ENCODE measurements at regions not wholly inside any gene's neighbourhood (a gene's known extent, or its start where the extent isn't known, plus 50 kb on each side); places are given as distances from the start of the nearest gene placed in this dataset.

GRCh38 chr12:24759155-24759554, 189.7 kb downstream of the BCAT1 start:
- DNase-seq: no peak

DNA sequence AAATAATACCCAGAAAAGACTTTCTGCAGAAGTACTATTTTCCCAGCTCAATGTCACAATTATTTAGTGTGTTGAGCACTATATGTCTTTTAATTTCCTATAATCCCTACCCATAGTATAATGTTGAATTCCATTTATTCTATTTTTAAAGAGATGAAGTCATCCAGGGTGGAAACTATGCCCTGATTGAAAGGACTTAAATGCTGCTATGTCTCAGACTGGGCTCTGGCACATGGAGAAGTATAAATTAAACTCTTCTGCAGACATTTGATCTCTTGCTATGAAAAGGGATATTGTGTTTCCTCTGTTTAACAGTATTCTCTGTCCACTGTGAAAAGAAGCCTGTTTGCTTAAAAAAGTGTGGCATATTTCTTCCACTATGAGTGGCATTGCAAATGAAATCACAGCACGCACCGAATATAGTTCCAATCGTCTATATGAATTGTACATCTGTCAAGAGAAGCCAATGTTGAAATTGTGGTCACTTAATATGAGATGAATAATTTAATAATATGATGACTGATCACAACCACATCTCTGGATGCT, 192.3 kb downstream of the BCAT1 start:
- DNase-seq: no peak

DNA sequence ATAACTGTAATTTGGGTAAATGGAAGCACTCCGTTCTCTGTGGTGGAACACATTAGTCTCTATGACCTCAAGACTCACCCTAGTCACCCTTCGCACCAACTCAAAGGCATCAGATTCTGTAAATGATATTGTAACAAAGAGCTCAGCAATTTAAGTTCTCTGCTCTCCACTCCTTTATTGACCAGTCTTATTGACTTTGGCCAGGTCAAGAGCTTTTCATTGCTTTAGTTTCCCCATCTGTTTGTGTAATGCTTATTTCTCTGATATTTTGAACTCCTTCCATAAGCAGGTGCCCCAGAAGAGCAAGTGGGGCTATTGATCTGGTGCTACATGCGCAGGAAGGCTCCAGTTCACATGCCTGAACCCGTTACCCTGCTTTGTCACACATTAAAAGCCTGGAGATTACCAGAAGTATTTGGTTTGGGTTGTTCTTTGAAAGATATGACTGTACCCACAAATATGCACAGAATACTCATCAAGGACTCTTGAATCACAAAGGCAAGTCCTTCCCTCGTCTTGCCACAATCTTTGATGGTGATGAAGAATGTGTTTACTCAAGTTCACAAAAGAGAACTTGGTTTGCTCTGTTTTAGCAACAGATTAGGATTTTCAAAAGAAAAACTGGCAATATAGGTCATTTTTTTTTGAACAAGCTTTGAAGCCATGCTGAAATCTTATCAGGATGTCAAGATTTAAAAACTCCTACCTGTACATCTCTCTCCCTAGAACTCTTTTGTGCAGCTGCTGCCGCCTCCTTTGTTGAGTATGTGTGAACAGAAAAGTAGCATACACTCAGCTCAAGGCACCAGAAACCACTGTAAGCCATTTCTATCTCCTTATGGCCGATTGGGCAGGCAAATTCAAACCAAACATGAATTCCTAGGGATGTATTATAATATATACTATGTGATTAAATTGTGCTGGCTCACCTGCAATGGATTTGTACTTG, 193.9 kb downstream of the BCAT1 start:
- DNase-seq: no peak

DNA sequence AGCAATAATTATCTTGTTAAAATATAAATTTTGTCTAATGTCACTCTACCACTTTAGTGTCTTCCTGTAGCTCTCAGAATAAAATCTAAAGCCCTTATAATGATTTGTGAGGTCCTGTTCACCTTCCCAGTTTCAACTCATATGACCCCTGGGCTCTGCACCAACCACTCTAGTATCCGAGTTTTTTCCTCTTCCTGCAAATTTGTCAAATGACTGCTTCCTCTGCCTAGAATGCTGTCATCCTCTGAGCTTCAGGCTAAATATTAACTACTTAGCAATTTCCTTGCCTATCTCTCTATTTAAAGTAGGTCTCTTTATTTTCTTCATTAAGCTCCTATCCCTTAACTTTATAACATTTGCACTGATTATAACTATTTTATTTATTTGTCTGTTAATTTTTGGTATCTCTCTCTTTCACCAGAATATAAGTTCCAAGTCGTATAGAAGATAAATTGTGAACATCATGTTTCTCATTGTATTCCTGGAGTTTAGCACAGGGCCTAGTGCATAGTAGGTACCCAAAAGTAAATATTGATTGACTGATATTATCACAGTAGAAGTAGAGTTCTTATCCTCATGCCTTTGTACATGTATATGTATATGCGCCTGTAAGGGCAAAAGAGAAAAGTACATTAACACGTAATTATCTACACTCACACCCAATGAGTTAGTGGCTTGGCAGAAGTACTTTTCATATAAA, 196.0 kb downstream of the BCAT1 start:
- DNase-seq: no peak

DNA sequence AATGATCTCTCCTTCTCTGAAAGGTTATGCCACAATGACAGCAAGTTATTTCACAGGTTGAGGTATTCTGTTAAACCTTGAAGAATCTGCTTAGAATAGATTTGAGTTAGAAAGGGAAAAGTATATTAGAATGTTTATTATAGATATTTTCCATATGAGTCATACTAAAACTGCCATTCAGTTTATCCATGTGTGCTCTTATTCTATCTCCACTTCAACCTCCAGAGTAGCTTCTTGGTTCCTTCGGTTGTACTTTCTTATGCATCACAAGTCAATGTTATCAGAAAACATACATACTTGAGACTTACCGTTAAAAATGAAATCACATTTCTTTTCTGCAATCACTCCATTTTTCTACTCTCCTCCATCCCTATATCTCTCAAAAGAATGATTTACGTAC, 197.7 kb downstream of the BCAT1 start:
- no peak for DNase-seq

- no peak for DNase-seq
Observed at GRCh38 chr12:24750263-24750662, 198.6 kb downstream of the BCAT1 start.

- no peak for DNase-seq
Observed at GRCh38 chr12:24749171-24749570, 199.7 kb downstream of the BCAT1 start.

DNA sequence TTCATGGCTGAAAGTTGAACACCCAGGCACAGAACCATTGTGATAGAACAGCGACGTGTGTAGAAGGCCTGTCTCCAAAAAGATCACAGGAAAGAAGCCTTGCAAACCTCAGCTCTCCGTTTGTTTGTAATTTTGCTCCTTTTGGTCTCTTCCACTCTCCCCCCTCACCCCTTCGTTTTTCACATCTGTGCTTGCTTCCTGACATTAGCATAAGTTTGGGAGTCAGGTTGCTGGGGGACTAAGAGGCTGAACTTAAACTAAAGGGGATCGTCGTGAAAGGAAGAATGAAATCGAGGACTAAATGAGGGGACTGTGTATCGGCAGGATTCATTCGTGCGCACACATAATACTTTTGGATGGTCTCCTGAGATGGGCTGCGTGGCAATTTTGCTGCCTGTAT, 200.6 kb downstream of the BCAT1 start:
- no peak for DNase-seq

GRCh38 chr12:24746864-24747263, 202.0 kb downstream of the BCAT1 start:
- no peak for DNase-seq

DNA sequence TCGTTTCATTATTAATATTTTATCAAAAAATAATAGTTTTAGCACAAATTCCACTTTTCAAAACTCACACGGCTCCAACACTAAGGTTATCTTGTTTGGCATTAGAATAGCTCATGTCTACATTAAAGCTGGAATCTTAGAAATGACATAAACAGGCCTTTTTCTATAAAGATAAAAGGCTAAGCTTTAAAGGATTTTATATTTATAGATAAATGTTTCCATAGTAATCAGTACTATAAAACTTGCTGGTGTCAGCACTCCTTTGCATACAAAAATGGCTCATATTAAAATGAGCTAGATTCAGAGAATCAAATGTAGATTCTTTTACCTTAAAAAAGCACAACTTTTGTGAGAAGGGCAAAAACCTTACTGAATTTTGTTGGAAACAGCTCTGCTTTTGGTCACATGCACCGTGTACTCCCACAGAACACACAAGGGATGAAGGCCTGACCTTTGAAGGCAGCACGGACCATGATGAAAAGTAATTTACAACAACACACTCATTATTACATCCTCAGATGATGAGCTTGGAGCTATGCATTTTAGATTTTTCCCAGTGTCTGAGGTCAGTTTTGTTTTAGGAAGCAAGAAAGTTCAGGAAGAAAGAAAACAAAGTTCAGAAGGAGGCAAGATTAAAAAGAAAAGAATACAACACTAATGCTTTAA, 202.8 kb downstream of the BCAT1 start:
- DNase-seq: no peak

GRCh38 chr12:24743941-24744793, 204.7 kb downstream of the BCAT1 start:
- DNase-seq: no peak

DNA sequence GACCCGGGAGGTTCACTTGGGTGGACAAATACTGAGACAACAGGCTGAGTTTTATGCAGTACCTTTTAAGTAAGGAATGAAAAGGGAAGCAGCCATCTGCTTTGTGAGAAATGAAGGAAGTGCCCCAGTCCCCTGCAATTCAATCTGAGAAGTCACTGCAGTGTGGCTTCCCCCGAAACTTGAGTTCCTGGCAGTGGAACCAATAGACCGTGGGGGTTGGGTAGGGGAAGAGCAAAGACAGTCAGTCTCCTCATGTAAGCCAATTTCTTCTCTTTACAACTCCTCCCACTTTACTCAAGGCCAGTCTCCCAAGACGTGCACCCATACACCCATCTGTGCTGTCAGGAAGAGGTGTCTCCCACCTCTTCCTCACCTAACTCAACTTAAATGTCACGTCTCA, 206.5 kb downstream of the BCAT1 start:
- peak; percentile 11 for DNase-seq

DNA sequence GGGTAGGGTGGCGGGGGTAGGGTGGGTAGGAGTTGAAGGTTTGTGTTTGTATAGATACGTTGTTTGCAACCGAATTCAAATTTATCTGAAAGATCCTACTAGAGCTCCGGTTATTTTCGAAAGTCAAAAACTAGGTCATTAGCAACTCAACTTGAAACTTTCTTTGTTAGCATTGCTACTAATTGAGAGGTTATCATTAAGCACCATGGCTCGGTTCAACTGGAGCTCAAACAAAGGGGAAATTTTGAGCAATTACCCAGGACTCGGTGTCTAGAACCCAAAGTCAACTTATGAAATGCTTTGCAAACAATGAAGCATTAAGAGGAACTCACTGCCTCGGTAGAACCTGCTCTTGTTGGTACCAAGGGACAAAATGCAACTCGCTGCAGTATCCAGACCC, 207.7 kb downstream of the BCAT1 start:
- DNase-seq: no peak

GRCh38 chr12:24739106-24739779, 209.7 kb downstream of the BCAT1 start:
- DNase-seq: no peak

DNA sequence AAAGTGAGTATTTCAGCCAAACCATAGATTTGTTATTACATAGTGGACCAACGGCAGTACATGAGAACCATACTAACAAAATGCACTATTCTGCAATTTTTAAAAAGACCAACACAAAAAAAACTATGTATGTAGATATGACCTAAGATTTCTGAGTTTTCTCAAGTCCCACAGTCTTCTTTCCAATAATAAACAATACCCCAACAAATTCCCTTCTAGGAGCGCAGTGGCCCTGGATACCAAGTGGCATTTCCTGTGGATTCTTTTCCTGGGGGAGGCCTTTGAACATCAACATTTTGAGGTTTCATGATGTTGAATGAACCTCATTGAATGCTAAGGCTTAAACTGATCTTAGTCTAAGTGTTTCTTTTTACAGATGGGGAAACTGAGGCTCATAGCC, 210.5 kb downstream of the BCAT1 start:
- no peak for DNase-seq

- DNase-seq: no peak
Observed at GRCh38 chr12:24731596-24731995, 217.3 kb downstream of the BCAT1 start.

- DNase-seq: no peak
Observed at GRCh38 chr12:24730489-24730896, 218.4 kb downstream of the BCAT1 start.

DNA sequence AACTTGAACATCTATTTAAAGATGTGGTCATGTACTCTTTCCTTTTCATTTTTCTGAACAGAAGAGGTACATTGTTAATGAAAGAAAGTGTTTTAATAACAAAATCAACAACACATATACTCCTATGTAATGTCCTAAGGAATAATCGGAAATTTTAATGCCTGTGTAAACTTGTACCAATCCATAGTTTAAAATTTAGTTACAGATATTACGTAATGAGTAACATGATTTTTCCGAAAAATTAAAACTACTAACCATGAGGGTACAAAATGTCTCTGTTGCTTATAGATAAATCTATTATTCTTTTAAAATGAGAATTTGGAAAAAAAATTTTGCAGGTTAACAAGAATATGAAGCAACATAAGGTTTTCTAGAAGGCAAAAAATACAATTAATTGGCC, 220.1 kb downstream of the BCAT1 start:
- no peak for DNase-seq

DNA sequence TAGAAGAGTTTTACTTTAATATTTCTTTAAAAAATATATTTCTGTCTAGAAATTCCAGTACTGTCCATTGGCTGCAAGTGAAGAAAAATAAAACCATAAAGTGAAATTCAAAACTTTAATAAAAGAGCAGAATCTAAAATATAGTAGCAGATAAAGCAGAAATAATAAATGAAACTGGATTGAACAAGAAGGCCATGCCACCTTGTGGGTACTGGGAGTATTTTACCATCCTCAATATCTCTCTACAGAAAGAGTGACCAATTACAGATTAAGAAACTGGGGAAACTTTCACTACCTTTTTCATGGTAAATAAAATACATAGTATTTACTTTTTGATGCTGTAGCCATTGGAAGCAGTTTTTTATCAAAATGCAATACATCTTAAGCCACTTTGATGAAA, 220.5 kb downstream of the BCAT1 start:
- DNase-seq: no peak

DNA sequence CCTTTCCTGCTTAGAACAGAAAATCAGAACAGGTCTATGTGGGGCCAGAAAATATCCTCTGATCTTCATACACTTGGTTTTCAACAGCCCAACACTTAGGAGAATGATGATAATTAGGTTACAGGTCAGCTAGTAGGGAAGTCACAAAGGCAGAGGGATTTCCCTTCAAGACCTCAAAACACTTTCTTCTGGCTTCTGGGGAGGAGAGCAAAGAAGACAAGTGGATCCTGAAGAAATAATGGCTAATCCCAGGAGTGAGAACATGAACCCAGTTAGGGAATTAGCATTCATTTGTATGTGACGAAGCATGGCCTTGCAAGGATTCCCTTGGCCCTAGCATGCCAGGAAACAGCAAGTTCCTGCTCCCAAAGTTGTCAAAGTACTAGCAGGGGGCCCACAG, 223.3 kb downstream of the BCAT1 start:
- no peak for DNase-seq

DNA sequence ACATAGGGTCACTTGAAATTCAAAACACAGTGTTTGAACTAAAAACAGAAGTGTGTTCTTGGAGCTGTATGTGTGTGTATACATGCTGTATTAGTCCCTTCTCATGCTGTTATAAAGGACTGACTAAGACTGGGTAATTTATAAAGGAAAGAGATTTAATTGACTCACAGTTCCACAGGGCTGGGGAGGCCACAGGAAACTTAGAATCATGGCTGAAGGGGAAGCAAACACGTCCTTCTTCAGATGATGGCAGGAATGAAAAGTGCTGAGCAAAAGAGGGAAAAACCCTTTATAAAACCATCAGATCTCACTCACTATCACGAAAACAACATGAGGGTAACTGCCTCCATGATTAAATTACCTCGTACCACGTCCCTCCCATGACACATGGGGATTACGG, 224.1 kb downstream of the BCAT1 start:
- DNase-seq: no peak

GRCh38 chr12:24723759-24724158, 225.1 kb downstream of the BCAT1 start:
- no peak for DNase-seq

Measured in CD4-positive, alpha-beta T cell treated with Interleukin-12 subunit alpha and Interleukin-12 subunit beta, for 1 hour (primary cell).